Small intestine (tissue), 7 donors: ENCODE measurements at regions not wholly inside any gene's neighbourhood (a gene's known extent, or its start where the extent isn't known, plus 50 kb on each side); places are given as distances from the start of the nearest gene placed in this dataset.

Source experiments
- DNase-seq, 2 donors: peaks; one replicate each; pipeline versions ENCODE4 v3.0.0 to v3.0.0-alpha.2; 2013
- FAIRE-seq: peaks from 2 replicates; lab custom pipeline; 2012; peaks lifted over from hg19 to GRCh38; lab: Jason Lieb, UNC
- H3K27ac ChIP-seq, 3 donors: one replicate each; pipeline ENCODE4 v1.5.1; 2013; ENCODE audit warnings: low read length in 2 of 3, mild to moderate bottlenecking in 2 of 3, control low read depth in 1 of 3, inconsistent platforms in 1 of 3, low read depth in 1 of 3, moderate library complexity in 1 of 3
- H3K27me3 ChIP-seq, 3 donors: one replicate each; pipeline ENCODE4 v1.6.1; 2013; ENCODE audit warnings: low read length in 3 of 3, inconsistent platforms in 1 of 3; ENCODE audit not compliant: control insufficient read depth in 3 of 3, insufficient read depth in 3 of 3
- H3K36me3 ChIP-seq, 3 donors: one replicate each; pipeline ENCODE4 v1.6.1; 2013; ENCODE audit warnings: low read length in 3 of 3, inconsistent platforms in 1 of 3, low read depth in 1 of 3, mild to moderate bottlenecking in 1 of 3, moderate library complexity in 1 of 3; ENCODE audit not compliant: control insufficient read depth in 3 of 3, insufficient read depth in 2 of 3
- H3K4me1 ChIP-seq, 3 donors: one replicate each; pipeline ENCODE4 v1.6.1; 2013; ENCODE audit warnings: low read length in 2 of 3, inconsistent platforms in 1 of 3, low read depth in 1 of 3, mild to moderate bottlenecking in 1 of 3, moderate library complexity in 1 of 3; ENCODE audit not compliant: control insufficient read depth in 3 of 3, insufficient read depth in 2 of 3
- H3K4me3 ChIP-seq, 3 donors: one replicate each; pipeline ENCODE4 v1.5.1; 2013; ENCODE audit warnings: low read length in 3 of 3, control low read depth in 1 of 3, inconsistent platforms in 1 of 3, low read depth in 1 of 3, mild to moderate bottlenecking in 1 of 3, moderate library complexity in 1 of 3
- H3K9me3 ChIP-seq, 2 donors: one replicate each; pipeline ENCODE4 v1.6.1; 2013; ENCODE audit warnings: low read depth in 1 of 2, low read length in 1 of 2; ENCODE audit not compliant: control insufficient read depth in 2 of 2, insufficient read depth in 1 of 2
- WGBS, 3 donors: extraction: QIAGEN DNeasy Blood & Tissue Kit; methylation state at CpG; one replicate each; pipeline ENCODE4 v1.1.7; 2013; 5-methylcytosine and 5-hydroxymethylcytosine counted together
- donor health status: healthy with polysubstance abuse.
- donor health status: control.
- donor health status: control.
- donor health status: Bipolar disorder and iron deficiency.
- donor health status: healthy.

- H3K4me1 ChIP-seq: no peaks in the 10 kb centered on the region
- 79 to 90% (median 80%) methylated on average over 3 of the region's 3 CpGs for WGBS, 3 donors
- no peak overlapping the region for H3K27ac ChIP-seq
- H3K9me3 ChIP-seq: peaks cover 0 to 8% of the 10 kb centered on the region in 2 donors
- FAIRE-seq (no peak), DNase-seq (no peak)
- no peaks in the 10 kb centered on the region for H3K27me3 ChIP-seq
- no peaks in the 10 kb centered on the region for H3K36me3 ChIP-seq
- H3K4me3 ChIP-seq: no peak overlapping the region
Measured at GRCh38 chr6:14713966-14714631, 531.8 kb upstream of the JARID2 start.

GRCh38 chr6:14715076-14715475 is 530.8 kb upstream of the JARID2 start:
- Histone ChIP-seq H3K4me1 (peaks cover 0 to under 1% (median 0%) of the 10 kb centered on the region in 3 donors), H3K27ac (no peak overlapping the region), H3K36me3 (no peaks in the 10 kb centered on the region), H3K27me3 (no peaks in the 10 kb centered on the region), H3K9me3 (peaks cover 0 to 8% of the 10 kb centered on the region in 2 donors), H3K4me3 (no peak overlapping the region)
- WGBS, 3 donors: 86 to 92% (median 88%) methylated on average over 5 of the region's 5 CpGs
- FAIRE-seq (no peak), DNase-seq (no peak)

- FAIRE-seq (no peak), DNase-seq (no peak)
- Histone ChIP-seq H3K4me3 (no peak overlapping the region), H3K27me3 (no peaks in the 10 kb centered on the region), H3K36me3 (no peaks in the 10 kb centered on the region), H3K9me3 (no peaks in the 10 kb centered on the region), H3K4me1 (peaks cover 0 to 8% (median 2%) of the 10 kb centered on the region in 3 donors), H3K27ac (no peak overlapping the region)
- 85 to 93% (median 91%) methylated on average over 9 of the region's 9 CpGs for WGBS, 3 donors
Measured at GRCh38 chr6:14716499-14717146, 529.2 kb upstream of the JARID2 start.

GRCh38 chr6:14717307-14717706 is 528.6 kb upstream of the JARID2 start:
- no peaks in the 10 kb centered on the region for H3K27me3 ChIP-seq
- no peaks in the 10 kb centered on the region for H3K9me3 ChIP-seq
- no peak for DNase-seq
- H3K27ac ChIP-seq: no peak overlapping the region
- WGBS, 3 donors: 74 to 83% (median 82%) methylated on average over 3 of the region's 3 CpGs
- H3K36me3 ChIP-seq: no peaks in the 10 kb centered on the region
- no peak for FAIRE-seq
- H3K4me1 ChIP-seq: peaks cover 0 to 8% (median 2%) of the 10 kb centered on the region in 3 donors
- no peak overlapping the region for H3K4me3 ChIP-seq

- H3K9me3 ChIP-seq: peaks cover 0 to 4% of the 10 kb centered on the region in 2 donors
- H3K4me1 ChIP-seq: peaks cover 0 to 8% (median 2%) of the 10 kb centered on the region in 3 donors
- DNase-seq (no peak), FAIRE-seq (no peak)
- no peak overlapping the region for H3K27ac ChIP-seq
- H3K4me3 ChIP-seq: no peak overlapping the region
- H3K36me3 ChIP-seq: no peaks in the 10 kb centered on the region
- WGBS, 3 donors: 70 to 86% (median 73%) methylated on average over 4 of the region's 4 CpGs
- no peaks in the 10 kb centered on the region for H3K27me3 ChIP-seq
Measured at GRCh38 chr6:14718861-14719260, 527.0 kb upstream of the JARID2 start.

- H3K4me1 ChIP-seq: peaks cover 0 to 8% (median 2%) of the 10 kb centered on the region in 3 donors
- no peaks in the 10 kb centered on the region for H3K36me3 ChIP-seq
- peaks cover 0 to 4% of the 10 kb centered on the region in 2 donors for H3K9me3 ChIP-seq
- no peaks in the 10 kb centered on the region for H3K27me3 ChIP-seq
- H3K4me3 ChIP-seq: no peak overlapping the region
- 74 to 95% (median 82%) methylated on average over 7 of the region's 7 CpGs for WGBS, 3 donors
- DNase-seq (no peak), FAIRE-seq (no peak)
- no peak overlapping the region for H3K27ac ChIP-seq
Measured at GRCh38 chr6:14719270-14719669, 526.6 kb upstream of the JARID2 start.

GRCh38 chr6:14720411-14721102 is 525.3 kb upstream of the JARID2 start:
- WGBS, 3 donors: 24 to 63% (median 42%) methylated on average over 1 of the region's 1 CpG
- Histone ChIP-seq H3K27me3 (no peaks in the 10 kb centered on the region), H3K36me3 (no peaks in the 10 kb centered on the region), H3K9me3 (peaks cover 0 to 4% of the 10 kb centered on the region in 2 donors), H3K4me3 (no peak overlapping the region), H3K4me1 (peaks cover 0 to 8% (median 2%) of the 10 kb centered on the region in 3 donors), H3K27ac (peak overlapping the region in 2 of 3 donors; percentile 8 to 61)
- FAIRE-seq: no peak
- peak; percentile 19 to 30 for DNase-seq

- no peak for FAIRE-seq
- H3K27me3 ChIP-seq: no peaks in the 10 kb centered on the region
- peak overlapping the region in 1 of 3 donors; percentile 8 for H3K27ac ChIP-seq
- no peak overlapping the region for H3K4me3 ChIP-seq
- H3K9me3 ChIP-seq: peaks cover 0 to 4% of the 10 kb centered on the region in 2 donors
- DNase-seq: peak; percentile 16 to 63
- H3K36me3 ChIP-seq: no peaks in the 10 kb centered on the region
- H3K4me1 ChIP-seq: peaks cover 0 to 8% (median 2%) of the 10 kb centered on the region in 3 donors
- 44 to 49% (median 46%) methylated on average over 9 of the region's 9 CpGs for WGBS, 3 donors
Measured at GRCh38 chr6:14721103-14721758, 524.6 kb upstream of the JARID2 start.
